GM04504 (cell line): ENCODE measurements at regions not wholly inside any gene's neighbourhood (a gene's known extent, or its start where the extent isn't known, plus 50 kb on each side); places are given as distances from the start of the nearest gene placed in this dataset.
"Not testable (repeated sequence)": the region's sequence is repeated elsewhere in the genome, so short reads cannot be mapped to it uniquely, and the experiment has no call there.

ENCODE experiments used
- DNase-seq: peaks from one replicate; pipeline ENCODE4 v3.0.0-alpha.2; 2012; ENCODE audit warnings: low read depth

- no peak for DNase-seq
These were observed 137.3 kb upstream of the TGFBR2 start for GRCh38 chr3:30469133-30469532.

GRCh38 chr3:30470496-30470895, 135.9 kb upstream of the TGFBR2 start:
- DNase-seq: no peak

GRCh38 chr3:30471066-30471465, 135.3 kb upstream of the TGFBR2 start:
- DNase-seq: no peak

GRCh38 chr3:30471796-30472489, 134.5 kb upstream of the TGFBR2 start:
- DNase-seq: no peak

GRCh38 chr3:30473374-30474051, 132.9 kb upstream of the TGFBR2 start:
- DNase-seq: peak; percentile 46

GRCh38 chr3:30474371-30474770, 132.0 kb upstream of the TGFBR2 start:
- no peak for DNase-seq

GRCh38 chr3:30475038-30475808, 131.2 kb upstream of the TGFBR2 start:
- DNase-seq: no peak

- no peak for DNase-seq
These were observed 130.6 kb upstream of the TGFBR2 start for GRCh38 chr3:30475809-30476178.

GRCh38 chr3:30476368-30477084, 129.9 kb upstream of the TGFBR2 start:
- DNase-seq: peak; percentile 61

GRCh38 chr3:30477149-30477921, 129.1 kb upstream of the TGFBR2 start:
- no peak for DNase-seq

GRCh38 chr3:30479737-30480136, 126.7 kb upstream of the TGFBR2 start:
- DNase-seq: not testable (repeated sequence)

GRCh38 chr3:30480156-30480555, 126.2 kb upstream of the TGFBR2 start:
- DNase-seq: not testable (repeated sequence)

GRCh38 chr3:30480587-30480986, 125.8 kb upstream of the TGFBR2 start:
- DNase-seq: no peak

GRCh38 chr3:30481241-30481640, 125.2 kb upstream of the TGFBR2 start:
- no peak for DNase-seq

- DNase-seq: not testable (repeated sequence)
These were observed 122.2 kb upstream of the TGFBR2 start for GRCh38 chr3:30484229-30484628.

GRCh38 chr3:30486368-30486767, 120.0 kb upstream of the TGFBR2 start:
- DNase-seq: no peak

GRCh38 chr3:30488070-30488756, 118.2 kb upstream of the TGFBR2 start:
- no peak for DNase-seq

GRCh38 chr3:30492322-30493192, 113.8 kb upstream of the TGFBR2 start:
- DNase-seq: no peak

- DNase-seq: no peak
These were observed 112.5 kb upstream of the TGFBR2 start for GRCh38 chr3:30493911-30494311.
